MM.1S (cell line): ENCODE measurements at regions not wholly inside any gene's neighbourhood (a gene's known extent, or its start where the extent isn't known, plus 50 kb on each side); places are given as distances from the start of the nearest gene placed in this dataset.

Source experiments
- DNase-seq: peaks from one replicate; pipeline ENCODE4 v3.0.0-alpha.2; 2015
- H2AFZ ChIP-seq: fragments of 300-600 bp; sonication (generic); 2 replicates; pipeline ENCODE4 v1.6.0; 2016; ENCODE audit warnings: antibody characterized with exemption, low read length
- H3F3A ChIP-seq: fragments of 300-600 bp; sonication (generic); 2 replicates; pipeline ENCODE4 v1.6.1; 2016; ENCODE audit warnings: mild to moderate bottlenecking, antibody characterized with exemption, low read length, moderate library complexity, mixed read lengths; ENCODE audit not compliant: insufficient read depth
- H3K27ac ChIP-seq: fragments of 300-600 bp; sonication (generic); 2 replicates; pipeline ENCODE4 v1.5.1; 2016; ENCODE audit warnings: mild to moderate bottlenecking, low read length
- H3K27me3 ChIP-seq: fragments of 300-600 bp; sonication (generic); replicated peaks from 2 replicates; pipeline ENCODE4 v1.6.0; 2016; ENCODE audit warnings: low read length; ENCODE audit not compliant: insufficient read depth
- H3K36me3 ChIP-seq: fragments of 300-600 bp; sonication (generic); replicated peaks from 2 replicates; pipeline ENCODE4 v1.6.1; 2016; ENCODE audit warnings: mild to moderate bottlenecking, low read length, mixed read lengths; ENCODE audit not compliant: insufficient read depth
- H3K4me1 ChIP-seq: fragments of 300-600 bp; sonication (generic); 2 replicates; pipeline ENCODE4 v1.6.1; 2016; ENCODE audit warnings: low read length, mixed read lengths
- H3K4me2 ChIP-seq: fragments of 300-600 bp; sonication (generic); 2 replicates; pipeline ENCODE4 v1.6.0; 2016; ENCODE audit warnings: low read depth, low read length
- H3K4me3 ChIP-seq: fragments of 300-600 bp; sonication (generic); 2 replicates; pipeline ENCODE4 v1.5.1; 2016; ENCODE audit warnings: low read length, mixed read lengths
- H3K79me2 ChIP-seq: fragments of 300-600 bp; sonication (generic); 2 replicates; pipeline ENCODE4 v1.6.1; 2016; ENCODE audit warnings: mixed run types, low read length, mixed read lengths
- H3K9ac ChIP-seq: fragments of 300-600 bp; sonication (generic); 2 replicates; pipeline ENCODE4 v1.6.1; 2016; ENCODE audit warnings: low read length, mixed read lengths
- H3K9me2 ChIP-seq: fragments of 300-600 bp; sonication (generic); replicated peaks from 2 replicates; pipeline ENCODE4 v1.6.1; 2016; ENCODE audit warnings: mild to moderate bottlenecking, low read length, mixed read lengths; ENCODE audit not compliant: insufficient read depth
- H3K9me3 ChIP-seq: fragments of 300-600 bp; sonication (generic); replicated peaks from 2 replicates; pipeline ENCODE4 v1.6.1; 2016; ENCODE audit warnings: mild to moderate bottlenecking, low read length, mixed read lengths; ENCODE audit not compliant: insufficient read depth
- H4K20me1 ChIP-seq: fragments of 300-600 bp; sonication (generic); 2 replicates; pipeline ENCODE4 v1.6.1; 2016; ENCODE audit warnings: mild to moderate bottlenecking, low read length, moderate library complexity, mixed read lengths; ENCODE audit not compliant: insufficient read depth
- CTCF ChIP-seq: fragments of 300-600 bp; sonication (generic); IDR thresholded peaks from 2 replicates; pipeline ENCODE4 v1.5.1; 2016; ENCODE audit warnings: antibody characterized with exemption, low read length, mixed read lengths
- EZH2 ChIP-seq: fragments of 300-600 bp; sonication (generic); optimal IDR thresholded peaks from 2 replicates; pipeline ENCODE3; 2017; ENCODE audit warnings: low read depth, mild to moderate bottlenecking, antibody characterized with exemption, low read length, mixed read lengths
- EZH2phosphoT487 ChIP-seq: fragments of 300-600 bp; sonication (generic); IDR thresholded peaks from 2 replicates; pipeline ENCODE4 v1.6.1; 2018; ENCODE audit warnings: antibody characterized with exemption, low read length

- Histone ChIP-seq H4K20me1 (no peaks in the 10 kb centered on the region), H3K79me2 (no peaks in the 10 kb centered on the region), H3F3A (0 out of 2 replicates have a peak, but pooled peaks cover 8% of the 10 kb centered on the region), H2AFZ (0 out of 2 replicates have a peak overlapping the region, but pooled peaks have one; percentile 28), H3K9ac (no peak overlapping the region), H3K4me2 (peak overlapping the region; percentile 32; the same call in 1 of the 2 replicates), H3K36me3 (no peaks in the 10 kb centered on the region), H3K27me3 (no peaks in the 10 kb centered on the region), H3K4me3 (no peak overlapping the region), H3K9me3 (no peaks in the 10 kb centered on the region), H3K27ac (peak overlapping the region; percentile 58; the same call in 1 of the 2 replicates), H3K4me1 (peaks cover 28% of the 10 kb centered on the region), H3K9me2 (no peaks in the 10 kb centered on the region)
- DNase-seq: peak; percentile 61
- no peak for TF ChIP-seq CTCF
- no peak for TF ChIP-seq EZH2
- TF ChIP-seq EZH2phosphoT487: no peak
These were observed 308.6 kb downstream of the PTTG2 start for GRCh38 chr4:38268837-38269236.

- no peak overlapping the region for H3K9ac ChIP-seq
These were observed 313.2 kb downstream of the PTTG2 start for GRCh38 chr4:38273407-38273806.

GRCh38 chr4:38275331-38276100 lies 315.3 kb downstream of the PTTG2 start:
- Histone ChIP-seq H3K27me3 (no peaks in the 10 kb centered on the region), H3K36me3 (no peaks in the 10 kb centered on the region), H3K9ac (no peak overlapping the region), H3F3A (no peaks in the 10 kb centered on the region), H2AFZ (0 out of 2 replicates have a peak overlapping the region, but pooled peaks have one; percentile 12), H3K9me3 (no peaks in the 10 kb centered on the region), H4K20me1 (no peaks in the 10 kb centered on the region), H3K4me1 (peaks cover 13% of the 10 kb centered on the region), H3K9me2 (no peaks in the 10 kb centered on the region), H3K79me2 (no peaks in the 10 kb centered on the region), H3K4me3 (no peak overlapping the region), H3K4me2 (no peak overlapping the region), H3K27ac (no peak overlapping the region)
- no peak for TF ChIP-seq EZH2
- TF ChIP-seq EZH2phosphoT487: no peak
- TF ChIP-seq CTCF: no peak
- DNase-seq: peak; percentile 30

More at GRCh38 chr4:38273407-38273806, 313.2 kb downstream of the PTTG2 start:
- no peak for DNase-seq
- Histone ChIP-seq H3K36me3 (no peaks in the 10 kb centered on the region), H4K20me1 (no peaks in the 10 kb centered on the region), H3K27ac (no peak overlapping the region), H3K4me1 (peaks cover 31% of the 10 kb centered on the region), H3K27me3 (no peaks in the 10 kb centered on the region), H3F3A (0 out of 2 replicates have a peak, but pooled peaks cover 4% of the 10 kb centered on the region), H3K4me3 (no peak overlapping the region), H3K9me2 (no peaks in the 10 kb centered on the region), H3K79me2 (no peaks in the 10 kb centered on the region), H3K9me3 (no peaks in the 10 kb centered on the region), H3K4me2 (no peak overlapping the region), H2AFZ (no peak overlapping the region)
- TF ChIP-seq EZH2phosphoT487 (no peak), EZH2 (no peak), CTCF (no peak)
